SK-N-SH treated with all-trans-retinoic acid at 6 μM for 48 hours (cell line): ENCODE measurements at regions not wholly inside any gene's neighbourhood (a gene's known extent, or its start where the extent isn't known, plus 50 kb on each side); places are given as distances from the start of the nearest gene placed in this dataset.

Experiments used
- ATAC-seq: fragments of 200-7000 bp; cut with Tn5 transposase; 3 replicates; pipeline ENCODE4 v1.9.1; 2020; ENCODE audit warnings: mild to moderate bottlenecking, moderate library complexity
- ARNTL ChIP-seq: fragments of 450-650 bp; formaldehyde crosslinking; IDR thresholded peaks from 2 replicates; pipeline ENCODE4 v1.5.0; 2020; ENCODE audit warnings: low read depth, mild to moderate bottlenecking, moderate library complexity, borderline replicate concordance
- BACH2 ChIP-seq: fragments of 250-450 bp; sonication (Bioruptor Pico); IDR thresholded peaks from 2 replicates; pipeline ENCODE4 v1.9.0; 2021; ENCODE audit warnings: mild to moderate bottlenecking, borderline replicate concordance
- CSDC2 ChIP-seq: fragments of 250-450 bp; sonication (Bioruptor Pico); IDR thresholded peaks from 2 replicates; pipeline ENCODE4 v1.5.0; 2020; ENCODE audit warnings: mild to moderate bottlenecking, moderate library complexity
- ESRRG ChIP-seq: fragments of 250-450 bp; sonication (Bioruptor Pico); IDR thresholded peaks from 2 replicates; pipeline ENCODE4 v1.6.1; 2021; ENCODE audit warnings: mild to moderate bottlenecking
- ISL1 ChIP-seq: fragments of 250-450 bp; sonication (Bioruptor Pico); IDR thresholded peaks from 2 replicates; pipeline ENCODE4 v2.1.2; 2022; ENCODE audit warnings: mild to moderate bottlenecking, moderate library complexity
- OSR1 ChIP-seq: fragments of 250-450 bp; sonication (Bioruptor Pico); IDR thresholded peaks from 2 replicates; pipeline ENCODE4 v1.8.0; 2022; ENCODE audit warnings: moderate library complexity, mild to moderate bottlenecking, inconsistent platforms
- PATZ1 ChIP-seq: fragments of 250-450 bp; sonication (Bioruptor Pico); IDR thresholded peaks from 2 replicates; pipeline ENCODE4 v1.8.0; 2020; ENCODE audit warnings: mild to moderate bottlenecking, moderate library complexity, borderline replicate concordance
- PPARA ChIP-seq: fragments of 250-450 bp; sonication (Bioruptor Pico); IDR thresholded peaks from 2 replicates; pipeline ENCODE4 v1.5.0; 2020; ENCODE audit warnings: mild to moderate bottlenecking, borderline replicate concordance
- RARB ChIP-seq: fragments of 250-450 bp; sonication (Bioruptor Pico); IDR thresholded peaks from 2 replicates; pipeline ENCODE4 v1.8.0; 2021; ENCODE audit warnings: mild to moderate bottlenecking, moderate library complexity
- SNAI2 ChIP-seq: fragments of 250-450 bp; sonication (Bioruptor Pico); IDR thresholded peaks from 2 replicates; pipeline ENCODE4 v1.5.0; 2020; ENCODE audit warnings: mild to moderate bottlenecking, moderate library complexity
- TCF4 ChIP-seq: fragments of 250-450 bp; sonication (Bioruptor Pico); IDR thresholded peaks from 2 replicates; pipeline ENCODE4 v1.8.0; 2021; ENCODE audit warnings: mild to moderate bottlenecking, moderate library complexity, borderline replicate concordance
- TOX ChIP-seq: fragments of 250-450 bp; sonication (Bioruptor Pico); IDR thresholded peaks from 2 replicates; pipeline ENCODE4 v1.8.0; 2021; ENCODE audit warnings: mild to moderate bottlenecking, moderate library complexity, borderline replicate concordance
- ZC3H10 ChIP-seq: fragments of 250-450 bp; sonication (Bioruptor Pico); IDR thresholded peaks from 2 replicates; pipeline ENCODE4 v1.5.1; 2021; ENCODE audit warnings: mild to moderate bottlenecking, moderate library complexity
- ZFP3 ChIP-seq: fragments of 250-450 bp; sonication (Bioruptor Pico); IDR thresholded peaks from 2 replicates; pipeline ENCODE4 v1.5.0; 2020; ENCODE audit warnings: mild to moderate bottlenecking, moderate library complexity
- ZFP30 ChIP-seq: fragments of 450-650 bp; formaldehyde crosslinking; IDR thresholded peaks from 2 replicates; pipeline ENCODE4 v1.5.0; 2022; ENCODE audit warnings: mild to moderate bottlenecking, moderate library complexity
- ZNF565 ChIP-seq: fragments of 450-650 bp; formaldehyde crosslinking; conservative IDR thresholded peaks from 2 replicates; pipeline ENCODE4 v1.5.0; 2020; ENCODE audit warnings: low read depth, mild to moderate bottlenecking, moderate library complexity
- ZNF70 ChIP-seq: fragments of 450-650 bp; formaldehyde crosslinking; IDR thresholded peaks from 2 replicates; pipeline ENCODE4 v1.5.0; 2020; ENCODE audit warnings: mild to moderate bottlenecking, moderate library complexity
- TF ChIP-seq, protein P1 (sequence below): fragments of 250-450 bp; sonication (Bioruptor Pico); IDR thresholded peaks from 2 replicates; pipeline ENCODE4 v1.5.1; 2020; ENCODE audit warnings: low read depth, mild to moderate bottlenecking, moderate library complexity
- TF ChIP-seq, protein P2 (sequence below): fragments of 250-450 bp; sonication (Bioruptor Pico); IDR thresholded peaks from 2 replicates; pipeline ENCODE4 v1.8.0; 2021; ENCODE audit warnings: low read depth, mild to moderate bottlenecking, moderate library complexity, borderline replicate concordance
- TF ChIP-seq, protein P3 (sequence below): fragments of 250-450 bp; sonication (Bioruptor Pico); IDR thresholded peaks from 2 replicates; pipeline ENCODE4 v1.5.0; 2020; ENCODE audit warnings: mild to moderate bottlenecking, moderate library complexity

GRCh38 chr9:36765468-36766341 lies 193.0 kb downstream of the MELK start:
- peak; percentile 99 for ATAC-seq
- no peak for TF ChIP-seq ZC3H10 (CRISPR knock-in tag)
- TF ChIP-seq TCF4 (CRISPR knock-in tag) = no peak
- TF ChIP-seq PPARA (CRISPR knock-in tag) = no peak
- TF ChIP-seq TOX (CRISPR knock-in tag) = no peak
- 0 out of 2 replicates have a peak, but pooled peaks have one; percentile 47 for TF ChIP-seq SNAI2
- peak; percentile 55; the same call in 1 of the 2 replicates for TF ChIP-seq ZNF70 (CRISPR knock-in tag)
- TF ChIP-seq ARNTL (CRISPR knock-in tag) = no peak
- TF ChIP-seq, protein P1, sequence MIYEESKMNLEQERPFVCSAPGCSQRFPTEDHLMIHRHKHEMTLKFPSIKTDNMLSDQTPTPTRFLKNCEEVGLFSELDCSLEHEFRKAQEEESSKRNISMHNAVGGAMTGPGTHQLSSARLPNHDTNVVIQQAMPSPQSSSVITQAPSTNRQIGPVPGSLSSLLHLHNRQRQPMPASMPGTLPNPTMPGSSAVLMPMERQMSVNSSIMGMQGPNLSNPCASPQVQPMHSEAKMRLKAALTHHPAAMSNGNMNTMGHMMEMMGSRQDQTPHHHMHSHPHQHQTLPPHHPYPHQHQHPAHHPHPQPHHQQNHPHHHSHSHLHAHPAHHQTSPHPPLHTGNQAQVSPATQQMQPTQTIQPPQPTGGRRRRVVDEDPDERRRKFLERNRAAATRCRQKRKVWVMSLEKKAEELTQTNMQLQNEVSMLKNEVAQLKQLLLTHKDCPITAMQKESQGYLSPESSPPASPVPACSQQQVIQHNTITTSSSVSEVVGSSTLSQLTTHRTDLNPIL (CRISPR knock-in tag) = no peak
- TF ChIP-seq BACH2 (CRISPR knock-in tag) = no peak

DNA sequence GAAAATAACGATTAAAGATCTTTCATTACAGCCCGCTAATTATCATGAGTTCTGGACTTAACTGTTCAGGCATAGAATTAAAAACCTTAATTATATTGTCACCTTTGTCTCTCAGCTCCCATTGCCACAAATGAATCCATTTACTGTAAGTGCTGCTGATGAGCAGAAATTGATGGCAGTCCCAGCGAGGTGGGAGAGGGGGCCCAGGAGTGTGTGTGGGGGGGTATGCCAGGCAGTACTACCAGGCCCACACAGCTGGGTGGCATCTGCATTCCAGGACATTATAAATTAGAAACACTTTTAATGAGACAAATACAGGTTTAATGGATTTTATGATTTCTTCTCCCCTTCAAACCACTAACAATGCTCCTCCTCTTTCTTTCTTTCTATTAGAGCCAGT lies 196.0 kb downstream of the MELK start:
- no peak for ATAC-seq
- TF ChIP-seq SNAI2 (no peak), ARNTL (CRISPR knock-in tag) (no peak), TCF4 (CRISPR knock-in tag) (no peak), ZC3H10 (CRISPR knock-in tag) (no peak), PATZ1 (CRISPR knock-in tag) (no peak), ZNF565 (CRISPR knock-in tag) (no peak), ESRRG (CRISPR knock-in tag) (no peak), ZFP30 (CRISPR knock-in tag) (no peak), TOX (CRISPR knock-in tag) (no peak), ISL1 (CRISPR knock-in tag) (no peak)
- TF ChIP-seq, protein P2, sequence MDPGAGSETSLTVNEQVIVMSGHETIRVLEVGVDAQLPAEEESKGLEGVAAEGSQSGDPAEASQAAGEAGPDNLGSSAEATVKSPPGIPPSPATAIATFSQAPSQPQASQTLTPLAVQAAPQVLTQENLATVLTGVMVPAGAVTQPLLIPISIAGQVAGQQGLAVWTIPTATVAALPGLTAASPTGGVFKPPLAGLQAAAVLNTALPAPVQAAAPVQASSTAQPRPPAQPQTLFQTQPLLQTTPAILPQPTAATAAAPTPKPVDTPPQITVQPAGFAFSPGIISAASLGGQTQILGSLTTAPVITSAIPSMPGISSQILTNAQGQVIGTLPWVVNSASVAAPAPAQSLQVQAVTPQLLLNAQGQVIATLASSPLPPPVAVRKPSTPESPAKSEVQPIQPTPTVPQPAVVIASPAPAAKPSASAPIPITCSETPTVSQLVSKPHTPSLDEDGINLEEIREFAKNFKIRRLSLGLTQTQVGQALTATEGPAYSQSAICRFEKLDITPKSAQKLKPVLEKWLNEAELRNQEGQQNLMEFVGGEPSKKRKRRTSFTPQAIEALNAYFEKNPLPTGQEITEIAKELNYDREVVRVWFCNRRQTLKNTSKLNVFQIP (CRISPR knock-in tag) = no peak

- TF ChIP-seq ZC3H10 (CRISPR knock-in tag) (no peak), CSDC2 (CRISPR knock-in tag) (no peak), ESRRG (CRISPR knock-in tag) (no peak), PPARA (CRISPR knock-in tag) (no peak), ZNF565 (CRISPR knock-in tag) (no peak), OSR1 (no peak), ZFP3 (no peak), RARB (no peak), PATZ1 (CRISPR knock-in tag) (no peak)
- TF ChIP-seq, protein P2 (CRISPR knock-in tag) = no peak
- TF ChIP-seq, protein P3, sequence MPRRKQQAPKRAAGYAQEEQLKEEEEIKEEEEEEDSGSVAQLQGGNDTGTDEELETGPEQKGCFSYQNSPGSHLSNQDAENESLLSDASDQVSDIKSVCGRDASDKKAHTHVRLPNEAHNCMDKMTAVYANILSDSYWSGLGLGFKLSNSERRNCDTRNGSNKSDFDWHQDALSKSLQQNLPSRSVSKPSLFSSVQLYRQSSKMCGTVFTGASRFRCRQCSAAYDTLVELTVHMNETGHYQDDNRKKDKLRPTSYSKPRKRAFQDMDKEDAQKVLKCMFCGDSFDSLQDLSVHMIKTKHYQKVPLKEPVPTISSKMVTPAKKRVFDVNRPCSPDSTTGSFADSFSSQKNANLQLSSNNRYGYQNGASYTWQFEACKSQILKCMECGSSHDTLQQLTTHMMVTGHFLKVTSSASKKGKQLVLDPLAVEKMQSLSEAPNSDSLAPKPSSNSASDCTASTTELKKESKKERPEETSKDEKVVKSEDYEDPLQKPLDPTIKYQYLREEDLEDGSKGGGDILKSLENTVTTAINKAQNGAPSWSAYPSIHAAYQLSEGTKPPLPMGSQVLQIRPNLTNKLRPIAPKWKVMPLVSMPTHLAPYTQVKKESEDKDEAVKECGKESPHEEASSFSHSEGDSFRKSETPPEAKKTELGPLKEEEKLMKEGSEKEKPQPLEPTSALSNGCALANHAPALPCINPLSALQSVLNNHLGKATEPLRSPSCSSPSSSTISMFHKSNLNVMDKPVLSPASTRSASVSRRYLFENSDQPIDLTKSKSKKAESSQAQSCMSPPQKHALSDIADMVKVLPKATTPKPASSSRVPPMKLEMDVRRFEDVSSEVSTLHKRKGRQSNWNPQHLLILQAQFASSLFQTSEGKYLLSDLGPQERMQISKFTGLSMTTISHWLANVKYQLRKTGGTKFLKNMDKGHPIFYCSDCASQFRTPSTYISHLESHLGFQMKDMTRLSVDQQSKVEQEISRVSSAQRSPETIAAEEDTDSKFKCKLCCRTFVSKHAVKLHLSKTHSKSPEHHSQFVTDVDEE (CRISPR knock-in tag) = no peak
- TF ChIP-seq, protein P1 (CRISPR knock-in tag) = no peak
- TF ChIP-seq, all 23 proteins: peak for 0
- ATAC-seq = no peak
These were observed 197.3 kb downstream of the MELK start for GRCh38 chr9:36770025-36770424.
